Ureter (tissue), 1 donor: ENCODE measurements at regions not wholly inside any gene's neighbourhood (a gene's known extent, or its start where the extent isn't known, plus 50 kb on each side); places are given as distances from the start of the nearest gene placed in this dataset.
A peak's percentile ranks its signal among the peaks of the same experiment; 100 is the strongest.

Source experiments
- DNase-seq: peaks from one replicate; pipeline ENCODE4 v3.0.0-alpha.2; 2020; ENCODE audit warnings: low spot score
- donor health status: DM: yes; HTN: yes; CAD: no.

DNA sequence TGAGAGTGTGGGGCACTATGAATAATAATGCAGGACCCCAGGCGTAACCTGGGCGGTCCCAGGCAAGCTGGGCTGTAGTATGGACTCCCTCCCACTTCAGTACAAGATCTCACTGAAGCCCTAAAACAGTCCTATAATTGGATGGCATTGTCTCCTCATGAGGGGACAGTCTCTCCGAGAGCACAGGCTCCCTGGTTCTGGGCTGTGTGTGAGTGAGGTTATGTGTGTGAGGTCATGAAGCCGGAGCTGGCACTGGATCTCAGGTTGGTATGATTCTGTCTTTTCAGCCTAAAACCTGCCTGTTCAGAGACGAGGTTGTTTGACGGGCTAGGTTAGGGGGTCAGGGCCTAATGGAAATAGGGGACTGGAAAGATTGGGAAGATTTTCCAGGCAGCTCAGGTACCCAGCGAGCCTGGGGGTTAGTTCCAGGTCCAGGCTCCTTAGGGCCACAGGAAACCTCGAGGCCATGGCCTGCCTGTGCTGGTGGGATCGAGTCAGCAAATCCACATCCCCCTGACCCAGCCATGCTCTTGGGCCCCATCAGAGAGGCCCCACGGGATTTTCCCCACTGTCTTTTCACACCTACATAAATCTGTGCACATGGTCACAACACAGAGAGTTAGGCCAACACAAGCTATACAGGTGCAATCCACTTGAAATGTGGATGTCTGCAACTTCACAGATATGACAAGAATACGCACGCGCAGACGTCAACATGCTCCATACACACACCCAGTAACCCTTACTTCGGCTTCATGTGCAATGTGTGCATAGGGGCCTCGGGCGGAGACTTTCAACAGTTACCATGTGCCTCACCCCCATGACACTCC is 94.8 kb downstream of the INHBB start:
- DNase-seq: no peak

GRCh38 chr2:120441351-120441700 is 95.4 kb downstream of the INHBB start:
- DNase-seq: no peak

DNA sequence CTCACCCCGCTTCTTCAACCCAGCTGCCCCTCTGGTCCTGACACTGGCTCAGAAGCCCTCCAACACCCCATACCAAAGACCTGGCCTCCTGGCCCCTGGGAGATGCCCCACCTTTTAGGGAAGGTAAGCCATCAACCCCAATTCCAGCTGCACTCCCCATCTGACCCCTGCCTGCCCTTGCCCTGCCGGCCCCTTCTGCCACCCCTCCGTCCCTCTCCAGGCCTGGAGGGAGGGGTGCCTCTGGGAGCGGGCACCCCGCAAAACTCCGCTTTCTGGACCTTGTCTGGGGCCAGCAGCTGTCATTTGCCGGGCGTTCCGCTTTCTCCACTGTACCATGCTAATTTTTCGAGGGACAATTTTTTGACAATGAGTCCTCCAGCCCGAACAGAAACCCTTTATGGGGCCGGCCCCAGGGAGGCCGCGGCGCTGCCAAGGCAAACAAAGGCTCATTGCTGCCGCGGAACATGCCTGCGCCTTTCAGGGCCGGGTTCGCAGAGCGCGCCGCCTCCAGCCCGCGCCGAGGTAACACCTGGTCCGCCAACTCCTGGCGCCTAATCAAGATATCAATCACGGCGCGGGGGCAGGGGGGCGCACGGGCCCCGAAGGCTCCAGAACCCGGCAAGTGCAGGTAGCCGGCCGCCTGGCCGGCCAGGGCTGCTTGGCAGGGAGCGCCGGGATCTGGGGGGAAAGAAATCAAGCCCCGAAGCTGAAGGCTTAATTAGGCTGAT is 96.0 kb downstream of the INHBB start:
- DNase-seq: no peak

DNA sequence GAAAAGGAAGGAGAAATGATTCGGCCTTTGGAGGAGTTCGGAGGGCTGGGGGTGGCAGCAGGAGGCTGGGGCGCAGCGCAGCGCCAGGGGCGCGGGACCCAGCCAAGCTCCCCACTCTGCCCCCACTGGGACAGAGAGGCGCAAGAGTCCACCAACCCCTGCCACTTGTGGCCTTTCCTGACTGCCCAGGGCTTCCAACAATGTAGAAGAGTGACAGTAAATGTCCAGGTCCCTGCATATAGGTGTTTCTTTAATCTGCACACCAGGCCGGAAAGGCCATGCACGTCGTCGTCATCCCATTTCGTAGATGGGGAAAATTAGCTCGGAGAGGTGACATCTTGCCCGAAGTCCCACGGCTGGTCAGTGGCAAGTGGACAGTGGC is 96.6 kb downstream of the INHBB start:
- no peak for DNase-seq

DNA sequence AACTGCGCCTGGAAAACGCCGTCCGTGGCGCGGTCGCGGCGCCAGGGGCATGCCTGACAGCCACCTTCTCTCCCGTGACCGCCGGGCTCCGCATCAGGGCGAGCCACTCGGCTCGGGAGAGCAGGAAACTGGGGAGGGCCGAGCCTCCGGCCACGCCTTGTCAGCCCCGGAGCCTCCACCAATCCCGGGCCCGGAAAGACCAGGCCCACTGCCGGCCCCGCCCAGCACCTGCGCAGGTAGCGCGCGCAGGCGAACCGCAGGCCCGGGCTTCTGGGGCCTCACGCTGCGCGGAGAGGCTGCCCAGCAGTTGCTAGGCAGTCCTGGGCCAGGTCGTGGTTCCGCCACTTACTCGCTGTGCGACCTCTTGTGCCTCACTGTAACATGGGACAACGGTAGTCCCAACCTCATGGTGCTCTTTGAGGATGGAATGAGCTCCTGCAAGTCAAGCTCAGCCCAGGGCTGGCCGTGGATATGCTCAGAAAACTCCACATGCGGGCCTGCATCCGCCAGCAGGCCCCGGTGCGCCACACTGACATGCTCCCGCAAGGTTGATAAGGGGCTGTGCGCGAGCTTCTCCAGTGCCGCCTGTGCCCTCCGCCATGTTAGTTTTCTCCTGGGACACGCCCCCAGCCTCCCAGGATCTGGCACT is 97.1 kb downstream of the INHBB start:
- peak; percentile 78 for DNase-seq

- DNase-seq: no peak
These were observed 98.0 kb downstream of the INHBB start for GRCh38 chr2:120443946-120444345.

GRCh38 chr2:120444691-120445240 is 98.8 kb downstream of the INHBB start:
- DNase-seq: no peak

GRCh38 chr2:120445449-120446143 is 99.7 kb downstream of the INHBB start:
- DNase-seq: no peak

GRCh38 chr2:120446236-120447126 is 100.5 kb downstream of the INHBB start:
- DNase-seq: no peak

DNA sequence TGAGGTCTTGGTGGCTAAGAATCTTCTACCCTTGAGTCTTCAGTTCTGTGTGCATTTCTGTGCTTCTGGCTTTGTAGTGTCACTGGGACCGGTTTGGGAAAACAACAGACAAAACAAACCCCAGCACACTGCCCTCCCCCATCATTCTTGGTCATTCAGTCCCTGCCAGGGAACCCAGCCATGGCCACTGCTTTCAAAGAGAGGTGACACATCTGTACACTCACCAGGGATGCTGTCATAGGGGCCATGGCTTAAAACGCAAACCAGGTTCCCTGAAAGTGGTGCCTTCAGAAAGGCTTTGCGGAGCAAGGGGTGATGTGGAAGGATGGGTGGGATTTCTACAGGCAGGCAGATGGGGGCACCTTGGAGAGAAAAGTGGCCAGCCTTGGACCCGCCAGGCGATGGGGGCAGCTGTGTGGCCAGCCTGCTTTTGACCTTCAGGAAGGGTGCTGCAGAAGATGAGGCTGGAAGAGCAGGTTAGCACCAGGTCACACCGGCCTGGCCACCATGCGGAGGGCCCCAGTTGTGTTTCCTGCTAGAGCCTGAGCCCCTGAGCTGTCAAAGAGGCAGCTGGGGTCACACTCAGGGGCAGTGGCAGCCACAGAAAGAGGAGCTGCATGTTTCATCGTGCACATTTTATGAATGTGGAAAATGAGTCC is 101.3 kb downstream of the INHBB start:
- no peak for DNase-seq

- no peak for DNase-seq
These were observed 102.5 kb downstream of the INHBB start for GRCh38 chr2:120448436-120448835.

GRCh38 chr2:120448961-120449810 is 103.2 kb downstream of the INHBB start:
- no peak for DNase-seq

DNA sequence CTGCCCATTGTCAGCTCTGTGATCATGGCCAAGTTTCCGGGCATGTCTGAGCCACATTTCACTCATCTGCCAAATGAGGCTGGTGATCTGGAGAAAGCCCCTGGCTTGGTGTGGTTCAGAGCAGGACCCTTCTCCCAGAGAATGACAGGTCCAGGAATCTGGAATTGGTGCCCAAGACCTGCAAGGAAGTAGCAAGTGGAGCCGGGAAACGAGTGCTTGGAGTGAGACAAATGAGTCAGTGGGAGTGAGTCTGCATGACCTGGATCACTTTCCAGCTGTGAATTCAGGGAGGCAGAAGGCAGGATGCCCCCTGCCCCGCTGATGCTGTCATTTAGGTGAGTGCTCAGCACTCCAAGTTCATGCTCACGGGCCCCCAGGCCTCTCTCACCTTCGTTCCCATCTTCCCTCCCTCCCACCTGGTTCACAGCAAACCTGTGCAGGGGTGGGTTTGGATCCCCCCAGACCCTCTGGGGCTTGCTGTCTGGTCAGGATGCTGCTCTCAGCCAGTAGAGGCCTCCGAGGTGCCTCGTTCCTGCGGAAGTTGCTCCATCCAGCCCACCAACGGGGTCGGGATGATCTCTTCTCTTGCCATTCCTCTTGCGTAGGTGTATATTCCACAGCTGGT is 104.4 kb downstream of the INHBB start:
- no peak for DNase-seq

DNA sequence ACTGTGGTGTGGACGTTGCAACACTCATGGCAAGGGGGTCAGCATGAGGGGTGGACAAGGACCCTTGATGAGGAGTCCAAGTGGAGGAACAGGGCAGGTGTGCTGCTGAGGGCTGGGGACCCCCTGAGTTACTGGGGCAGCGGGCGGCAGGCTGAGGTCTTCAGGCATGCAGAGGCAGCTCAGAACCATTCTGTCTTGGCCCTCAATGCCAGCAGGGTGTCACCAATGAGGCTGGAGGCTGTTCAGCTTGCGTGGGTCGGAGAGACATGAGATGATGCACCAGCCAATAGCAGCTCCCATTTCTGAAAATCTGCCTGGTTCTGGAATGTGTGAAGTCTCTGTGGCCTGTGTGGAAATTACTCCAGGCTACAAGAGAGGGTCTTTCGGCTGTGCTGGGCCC is 105.4 kb downstream of the INHBB start:
- DNase-seq: no peak

DNA sequence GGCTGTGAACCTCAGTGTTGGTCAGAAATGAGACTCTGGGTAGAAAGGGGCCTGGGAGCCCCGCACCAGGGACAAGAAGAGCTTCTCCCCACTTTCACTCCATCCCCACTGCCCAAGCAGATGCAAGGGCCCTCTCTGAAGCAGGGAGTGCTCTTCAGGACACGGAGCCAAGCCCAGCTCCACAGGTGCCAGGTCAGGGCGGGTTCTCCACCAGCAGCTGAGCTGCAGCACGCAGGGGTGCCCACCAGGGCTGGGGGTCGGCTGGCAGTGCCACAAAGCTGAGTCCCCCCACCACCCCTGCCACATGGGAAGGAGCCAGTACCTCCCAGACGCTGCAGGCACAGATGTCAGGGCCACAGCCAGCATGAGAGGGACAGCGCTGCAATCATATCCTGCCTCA is 106.2 kb downstream of the INHBB start:
- no peak for DNase-seq

DNA sequence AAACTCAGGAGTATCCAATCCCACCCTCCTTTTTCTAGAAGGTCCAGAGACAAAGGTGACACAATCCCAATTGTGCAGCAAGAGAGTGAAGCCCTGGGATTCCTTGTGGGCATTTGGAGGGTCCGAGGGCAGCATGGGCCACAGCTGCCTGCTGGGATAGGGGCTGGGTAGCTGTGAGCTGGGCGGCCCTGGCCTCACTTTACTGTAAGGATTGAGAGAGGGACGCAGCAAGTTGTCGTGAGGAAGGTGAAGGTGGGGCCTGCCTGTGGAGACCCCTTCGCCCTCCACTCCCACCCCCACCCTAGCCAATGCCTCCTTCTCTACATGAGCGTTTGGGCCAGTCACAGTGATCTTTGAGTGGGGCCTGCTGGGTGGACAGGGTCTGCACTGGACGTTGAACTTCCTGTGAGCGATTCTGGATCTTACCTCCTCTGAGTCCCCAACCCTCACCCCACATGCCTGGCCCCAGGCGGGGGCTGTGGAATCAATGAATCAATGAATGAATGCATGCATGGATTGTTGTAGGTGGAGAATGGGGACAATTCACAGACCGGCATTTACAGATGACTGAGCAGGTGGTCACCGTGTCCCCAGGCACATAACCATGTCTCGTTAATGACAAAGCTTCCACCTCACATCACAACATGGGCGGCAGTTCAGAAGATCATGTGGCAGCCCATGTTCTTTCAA is 107.2 kb downstream of the INHBB start:
- no peak for DNase-seq

DNA sequence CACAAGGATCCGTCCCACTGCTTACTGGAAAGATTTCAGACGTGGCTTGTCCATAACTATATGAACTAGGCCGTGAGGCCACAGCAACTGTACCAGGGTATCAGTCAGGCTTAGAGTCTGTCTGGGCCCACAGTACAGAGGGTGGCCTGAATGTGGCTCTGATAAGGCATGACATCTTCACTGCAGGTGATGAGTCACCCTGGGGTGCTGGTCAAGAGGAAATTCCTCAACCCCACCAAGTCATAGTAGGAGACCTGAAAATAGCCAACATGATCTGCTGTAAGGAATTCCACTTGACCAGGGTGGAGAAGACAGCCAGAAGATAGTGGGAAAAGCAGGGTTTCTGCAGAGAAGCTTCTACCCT is 107.7 kb downstream of the INHBB start:
- no peak for DNase-seq

DNA sequence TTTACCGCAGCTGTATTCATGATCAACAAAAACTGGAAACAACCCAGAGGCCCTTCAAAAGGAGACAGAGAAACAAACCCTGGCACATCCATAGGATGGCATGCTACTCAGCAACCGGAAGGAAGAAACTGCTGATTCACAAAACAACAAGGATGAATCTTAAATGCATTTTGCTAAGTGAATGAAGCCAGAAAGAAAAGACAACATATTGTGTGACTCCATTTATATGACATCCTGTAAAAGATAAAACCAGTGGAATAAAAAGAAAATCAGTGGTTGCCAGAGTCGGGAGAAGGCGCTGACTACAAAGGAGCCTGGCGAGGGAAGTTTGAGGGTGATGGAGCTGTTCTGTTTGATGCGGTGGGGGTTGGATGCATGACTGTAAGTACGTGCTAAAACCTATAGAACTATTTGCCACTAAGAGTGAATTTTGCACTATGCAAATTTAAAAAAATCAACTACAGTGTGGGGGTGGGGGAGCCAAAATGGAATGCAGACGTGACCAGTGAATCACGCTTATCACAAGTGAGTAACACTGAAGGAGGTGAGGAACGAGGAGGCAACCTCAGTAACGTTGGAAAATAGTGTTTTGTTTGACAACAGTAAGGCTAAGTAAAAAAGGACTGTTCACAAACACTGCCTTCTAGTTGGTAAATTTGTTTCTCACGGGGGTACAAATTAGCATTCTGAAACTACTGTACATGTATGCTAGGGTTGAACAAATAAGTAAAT is 108.9 kb downstream of the INHBB start:
- DNase-seq: no peak
